ENCODE measurements at regions not wholly inside any gene's neighbourhood (a gene's known extent, or its start where the extent isn't known, plus 50 kb on each side); places are given as distances from the start of the nearest gene placed in this dataset.

DNA sequence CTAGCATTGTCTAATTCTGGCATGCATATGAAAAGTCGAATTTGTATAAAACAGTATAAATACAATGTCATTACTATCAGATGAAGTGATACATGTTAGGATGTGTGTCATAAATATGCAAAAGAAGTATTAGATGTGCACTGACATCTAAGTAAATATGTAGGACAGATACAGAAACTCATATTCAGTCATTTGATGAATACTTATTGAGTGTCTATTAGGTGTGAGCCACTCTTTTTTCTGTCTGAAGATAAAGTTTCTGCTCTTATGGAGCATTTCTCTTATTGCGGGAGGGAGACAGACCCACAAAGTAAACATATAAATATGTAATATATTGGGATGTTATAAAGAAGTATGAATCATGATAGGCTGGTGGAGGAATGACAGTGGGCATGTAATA lies 426.6 kb upstream of the B3GALT2 start:
- DNase-seq (ENCODE audit: low read depth) = no peak

DNA sequence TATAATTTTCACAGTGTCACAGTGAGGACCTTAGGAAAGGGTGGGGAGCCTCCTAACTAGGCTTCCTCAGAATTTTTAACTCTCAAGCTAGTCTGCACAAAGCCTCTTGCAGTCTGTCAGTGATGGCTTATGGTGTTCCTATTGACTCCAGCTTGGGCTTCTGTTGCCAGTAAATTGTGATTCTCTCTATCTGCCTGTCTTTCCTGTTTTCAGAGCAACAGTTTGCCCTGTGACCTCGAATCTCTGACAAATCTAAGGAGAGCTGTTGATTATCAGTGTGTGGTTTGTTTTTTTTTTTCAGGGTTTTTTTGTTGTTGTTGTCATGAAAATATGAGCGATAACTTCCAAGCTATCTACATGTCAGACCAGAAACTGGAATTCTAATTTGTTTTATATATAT lies 423.2 kb upstream of the B3GALT2 start:
- no peak for DNase-seq (ENCODE audit: low read depth)

DNA sequence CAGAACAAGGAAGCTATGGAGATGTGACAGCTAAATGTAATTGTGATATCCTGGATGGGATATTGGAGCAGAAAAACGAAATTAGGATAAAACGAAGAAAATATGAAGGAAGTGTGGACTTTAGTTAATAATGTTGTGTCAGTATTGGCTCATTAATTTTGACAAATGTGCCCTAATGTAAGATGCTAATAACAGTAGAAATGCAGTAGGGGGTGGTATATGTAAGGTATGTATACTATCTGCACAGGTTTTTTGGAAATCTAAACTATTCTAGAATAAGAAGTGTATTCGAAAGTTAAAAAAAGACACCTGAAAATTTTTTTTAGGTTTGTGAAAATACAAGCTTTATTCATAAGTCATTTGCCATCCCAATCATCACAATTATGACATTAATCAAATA lies 421.4 kb upstream of the B3GALT2 start:
- DNase-seq (ENCODE audit: low read depth) = no peak

DNA sequence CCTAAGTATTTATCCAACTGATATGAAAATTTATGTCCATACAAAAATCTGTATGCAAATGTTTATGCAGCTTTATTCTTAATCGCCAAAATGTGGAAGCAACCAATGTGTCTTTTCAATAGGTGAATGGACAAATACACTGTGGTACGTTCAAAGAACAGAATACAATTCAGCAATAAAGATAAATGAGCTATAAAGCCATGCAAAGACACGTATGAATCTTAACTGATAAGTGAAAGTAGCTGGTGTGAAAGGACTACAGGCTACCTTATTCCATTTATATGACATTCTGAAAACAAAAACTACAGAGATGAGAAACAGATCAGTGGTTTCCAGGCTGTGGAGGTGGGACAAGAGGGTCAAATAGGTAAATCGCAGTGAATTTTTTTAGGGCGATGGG lies 419.6 kb upstream of the B3GALT2 start:
- no peak for DNase-seq (ENCODE audit: low read depth)

DNA sequence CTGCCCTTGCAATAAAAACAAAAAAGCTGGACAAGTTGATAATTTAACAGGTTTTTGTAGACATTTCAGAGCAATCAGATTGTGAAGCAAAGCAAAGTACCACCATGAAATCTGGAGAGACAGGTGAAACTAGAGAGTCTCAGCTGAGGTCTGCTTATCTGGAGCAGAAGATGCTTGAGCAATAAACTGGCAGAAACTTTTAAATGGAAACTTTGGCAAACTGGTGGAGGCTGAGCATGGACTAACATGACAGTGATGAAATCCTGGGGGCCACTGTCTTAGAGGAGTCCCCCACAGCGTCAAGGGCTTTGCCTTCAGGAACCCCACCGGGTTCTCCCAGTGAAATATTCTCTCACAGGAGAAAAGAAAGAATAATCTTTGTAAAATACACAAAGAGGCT lies 416.3 kb upstream of the B3GALT2 start:
- DNase-seq (ENCODE audit: low read depth) = no peak

DNA sequence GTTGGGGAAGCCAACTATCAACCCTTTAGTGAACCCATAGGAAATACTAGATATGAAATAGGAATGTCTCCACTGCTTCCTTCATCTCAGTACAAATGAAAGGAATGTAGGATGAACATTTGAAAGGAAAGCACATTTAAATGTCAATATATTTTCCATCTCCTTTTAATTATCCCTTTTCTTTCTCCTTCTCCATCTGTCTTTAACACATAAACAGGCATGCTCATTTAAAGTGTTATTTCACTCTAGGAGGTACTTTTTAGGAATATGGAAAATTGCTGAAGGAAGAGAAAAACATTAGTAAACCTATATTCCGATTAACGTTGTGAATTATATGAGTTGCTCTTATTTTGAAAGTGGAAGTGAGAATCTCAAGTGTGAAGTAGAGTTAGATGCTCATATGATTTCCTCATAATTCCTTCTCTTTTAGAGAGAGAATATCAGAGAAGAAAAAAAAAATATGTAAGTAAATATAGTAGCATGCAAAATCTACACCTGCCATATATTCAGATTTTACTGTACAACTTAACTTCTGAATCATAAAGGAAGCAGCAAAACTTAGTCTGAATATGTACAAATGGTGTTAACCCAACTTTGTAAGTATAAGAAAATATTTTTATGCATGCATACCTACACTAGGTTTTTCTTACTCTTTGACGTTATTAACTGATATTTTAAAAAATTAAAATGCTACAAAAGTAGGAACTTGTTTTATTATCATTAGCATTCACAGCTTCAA lies 406.9 kb upstream of the B3GALT2 start:
- DNase-seq (ENCODE audit: low read depth) = no peak

DNA sequence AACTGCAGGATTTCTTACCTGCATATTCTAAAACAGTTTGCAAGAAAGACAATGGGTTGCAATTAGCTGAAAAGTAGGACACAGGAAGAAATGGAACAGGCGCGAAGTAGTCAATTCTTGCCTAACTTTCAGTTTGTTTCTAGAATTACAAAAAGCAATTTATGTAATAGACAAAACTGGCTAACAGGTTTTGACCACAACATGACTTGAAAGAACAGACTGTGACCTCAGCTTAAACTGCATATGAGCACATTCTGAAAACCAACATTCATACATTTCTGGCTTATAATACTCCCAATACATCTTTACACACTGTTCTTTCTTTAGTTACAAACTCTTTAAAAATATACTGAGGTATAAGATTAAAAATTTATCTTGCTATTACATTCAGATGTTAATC lies 405.9 kb upstream of the B3GALT2 start:
- DNase-seq (ENCODE audit: low read depth) = no peak

DNA sequence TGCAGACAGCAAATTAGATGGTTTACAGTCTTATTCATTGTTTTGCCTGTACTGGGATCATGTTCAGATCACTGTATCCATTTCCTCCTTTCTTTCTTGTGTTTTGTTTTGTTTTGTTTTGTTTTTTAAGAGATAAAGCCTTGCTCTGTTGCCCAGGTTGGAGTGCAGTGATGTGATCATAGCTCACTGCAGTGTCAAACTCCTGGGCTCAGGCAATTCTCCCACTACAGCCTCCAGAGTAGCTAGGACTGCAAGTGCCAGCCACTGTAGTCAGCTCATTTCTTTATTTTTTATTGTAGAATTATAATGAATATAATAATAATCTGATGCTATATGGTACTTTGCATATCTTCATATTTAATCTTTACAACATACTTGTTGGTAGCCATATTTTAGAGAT lies 403.7 kb upstream of the B3GALT2 start:
- DNase-seq (ENCODE audit: low read depth) = no peak

DNA sequence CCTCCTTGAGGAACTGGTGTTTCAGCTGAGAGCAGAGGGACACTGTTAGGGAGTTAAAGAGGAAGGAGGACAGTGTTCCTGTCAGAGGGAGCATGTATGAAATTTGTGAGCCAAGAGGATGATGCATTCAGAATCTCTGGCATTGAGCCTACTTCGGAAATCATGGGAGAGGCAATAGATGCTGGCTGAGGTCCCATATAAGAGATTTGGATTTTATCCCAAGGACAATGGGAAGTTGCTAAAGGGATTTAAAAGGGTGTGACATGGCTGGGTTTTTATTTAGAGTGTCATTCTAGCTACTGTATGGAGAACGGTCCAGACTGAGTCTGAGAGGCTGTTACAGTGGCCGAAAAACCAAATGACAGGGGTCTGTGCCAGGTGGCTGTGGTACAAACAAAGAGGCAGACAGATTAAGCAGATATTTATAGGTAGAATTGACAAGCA lies 403.2 kb upstream of the B3GALT2 start:
- no peak for DNase-seq (ENCODE audit: low read depth)

DNA sequence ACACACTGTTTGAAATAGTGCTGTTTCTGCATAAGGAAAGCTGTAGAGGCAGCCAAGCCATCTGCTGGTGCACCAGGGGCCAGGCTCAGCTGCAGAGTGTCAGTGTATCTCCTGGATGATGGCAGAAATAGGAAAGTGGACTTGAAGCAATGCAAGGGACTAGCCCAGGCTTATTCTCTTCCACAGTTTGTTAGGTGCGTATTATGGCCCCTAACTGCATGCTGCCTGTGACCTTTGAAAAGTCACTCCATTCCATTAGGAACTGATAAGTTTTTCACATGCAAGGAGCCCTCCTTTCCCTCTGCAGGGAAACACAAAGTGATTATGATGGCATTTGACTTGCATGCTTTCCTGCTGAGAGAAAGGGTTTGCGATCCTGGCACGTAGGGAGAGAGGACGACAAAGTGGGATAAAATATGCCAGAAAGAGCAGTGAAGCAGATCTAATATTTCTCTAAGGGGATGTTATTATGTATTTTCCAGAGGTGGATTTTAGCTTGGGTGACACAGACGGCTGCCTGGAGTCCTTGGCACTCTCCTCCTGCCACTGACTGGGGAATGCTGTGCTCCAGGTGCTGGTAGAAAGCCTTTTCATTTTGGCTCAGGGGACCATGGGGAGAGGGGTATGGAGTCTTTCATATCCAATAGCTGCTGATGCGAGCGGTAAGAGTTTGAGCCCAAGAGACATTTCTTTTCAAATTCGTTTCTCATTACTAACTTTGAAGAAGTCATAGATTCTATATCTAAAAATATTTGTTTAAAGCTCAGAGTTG lies 402.1 kb upstream of the B3GALT2 start:
- DNase-seq (ENCODE audit: low read depth) = no peak

DNA sequence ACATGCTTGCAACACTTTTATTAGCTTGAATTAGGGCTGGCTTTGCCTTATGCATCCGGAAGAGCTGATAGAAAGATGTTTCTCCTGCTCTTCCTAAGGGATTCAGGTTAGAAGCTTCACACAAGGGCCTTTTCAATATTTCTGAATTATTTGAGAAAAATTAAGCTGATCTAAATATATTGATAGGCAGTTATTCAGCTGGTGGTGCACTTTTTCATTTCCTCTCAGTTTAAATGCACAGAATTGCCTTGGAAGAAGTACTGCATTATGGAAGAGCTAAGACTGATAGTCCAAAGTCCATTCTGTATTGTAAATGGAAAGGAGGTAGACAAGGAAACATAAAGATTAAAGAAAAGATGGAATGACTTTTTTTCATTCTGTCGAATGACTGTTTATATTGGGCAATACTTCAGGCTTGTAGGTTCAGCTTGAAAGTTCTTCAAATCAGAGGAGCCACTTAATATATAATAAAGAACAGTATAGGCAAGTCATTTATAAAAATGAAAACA lies 398.4 kb upstream of the B3GALT2 start:
- DNase-seq (ENCODE audit: low read depth) = no peak

DNA sequence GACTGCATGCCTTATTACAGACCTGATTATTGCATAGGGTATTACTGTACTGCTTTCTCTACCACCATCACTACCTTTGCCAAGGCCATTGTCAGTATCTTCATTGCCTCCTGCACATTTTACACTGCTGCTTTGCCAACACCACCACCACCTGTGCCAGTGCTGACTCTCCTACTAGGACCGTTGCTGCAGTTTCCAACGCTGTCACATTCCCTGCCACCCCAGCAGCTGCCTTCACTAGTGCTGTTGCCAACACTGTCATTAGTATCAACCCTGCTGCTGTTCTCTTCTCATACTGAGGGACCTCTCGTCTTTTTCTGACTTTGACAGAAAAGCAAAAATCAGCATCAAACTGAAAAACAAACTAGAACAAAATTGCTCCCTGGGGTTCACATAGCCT lies 394.9 kb upstream of the B3GALT2 start:
- no peak for DNase-seq (ENCODE audit: low read depth)

DNA sequence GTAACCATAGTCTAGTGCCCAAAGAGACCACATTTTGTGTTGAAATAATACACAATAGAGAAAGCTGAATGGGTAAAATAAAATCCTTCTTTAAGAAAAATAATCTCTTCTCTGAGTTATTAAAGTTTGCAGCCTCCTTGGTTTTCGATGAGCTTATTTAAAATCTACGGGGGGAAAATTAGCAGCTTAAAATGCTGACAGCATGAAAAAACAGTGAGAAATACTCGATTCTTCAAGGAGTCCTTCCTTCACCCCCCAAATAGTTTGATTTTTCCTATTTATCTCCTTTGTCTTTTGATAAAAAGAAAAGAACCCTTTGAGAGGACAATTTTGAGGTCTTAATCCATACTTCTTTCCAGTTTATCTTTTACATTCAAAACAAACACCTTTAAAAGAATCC lies 394.0 kb upstream of the B3GALT2 start:
- DNase-seq (ENCODE audit: low read depth) = no peak

DNA sequence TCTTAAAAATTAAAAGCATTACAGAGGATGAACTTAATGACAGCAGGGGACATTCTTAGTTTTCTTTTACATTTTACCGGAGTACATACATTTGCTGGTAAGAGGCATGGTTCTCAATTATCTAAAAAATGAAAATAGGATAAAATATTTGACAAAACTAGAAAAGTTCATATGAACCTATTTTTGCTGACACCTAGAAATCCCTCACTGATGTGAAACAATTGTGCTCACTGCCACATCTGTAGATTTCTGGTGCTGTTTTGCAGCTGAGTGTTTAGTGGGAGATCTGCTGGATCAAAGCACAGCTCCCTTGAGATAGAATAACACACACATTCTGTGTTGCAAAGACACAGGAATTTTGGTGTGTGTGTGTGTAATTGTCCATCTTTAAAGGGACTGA lies 392.9 kb upstream of the B3GALT2 start:
- DNase-seq (ENCODE audit: low read depth) = no peak

DNA sequence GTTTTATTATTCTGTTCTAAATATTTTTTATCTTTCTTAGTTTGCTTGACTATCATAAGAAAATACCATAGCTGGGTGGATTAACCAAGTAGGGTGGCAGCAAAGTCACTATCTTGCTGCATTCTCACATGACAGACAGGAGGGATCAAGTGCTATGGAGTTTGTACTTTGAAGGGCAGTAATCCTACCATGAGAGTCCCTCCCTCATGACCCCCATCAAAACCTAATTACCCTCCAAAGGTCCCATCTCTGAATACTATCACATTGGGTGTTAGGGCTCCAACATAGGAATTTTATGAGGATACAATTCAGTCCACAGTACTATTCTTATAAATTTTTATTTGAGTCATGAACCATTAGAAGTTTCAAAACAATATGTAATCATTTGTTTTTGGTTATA lies 388.5 kb upstream of the B3GALT2 start:
- DNase-seq (ENCODE audit: low read depth) = no peak

DNA sequence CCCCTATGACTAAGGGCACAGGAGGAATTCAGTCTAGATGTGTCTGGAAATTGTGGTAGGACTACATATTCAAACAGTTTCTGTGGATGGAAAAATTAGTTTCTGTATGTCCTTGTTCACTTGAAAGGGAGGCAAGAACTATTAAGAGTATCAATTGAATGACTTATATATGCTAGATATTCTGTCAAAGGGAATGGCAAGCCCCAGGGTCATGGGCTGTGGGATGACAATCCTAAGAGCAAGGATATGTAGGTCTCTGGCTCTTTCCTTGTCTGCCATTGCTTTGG lies 383.5 kb upstream of the B3GALT2 start:
- DNase-seq (ENCODE audit: low read depth) = no peak

DNA sequence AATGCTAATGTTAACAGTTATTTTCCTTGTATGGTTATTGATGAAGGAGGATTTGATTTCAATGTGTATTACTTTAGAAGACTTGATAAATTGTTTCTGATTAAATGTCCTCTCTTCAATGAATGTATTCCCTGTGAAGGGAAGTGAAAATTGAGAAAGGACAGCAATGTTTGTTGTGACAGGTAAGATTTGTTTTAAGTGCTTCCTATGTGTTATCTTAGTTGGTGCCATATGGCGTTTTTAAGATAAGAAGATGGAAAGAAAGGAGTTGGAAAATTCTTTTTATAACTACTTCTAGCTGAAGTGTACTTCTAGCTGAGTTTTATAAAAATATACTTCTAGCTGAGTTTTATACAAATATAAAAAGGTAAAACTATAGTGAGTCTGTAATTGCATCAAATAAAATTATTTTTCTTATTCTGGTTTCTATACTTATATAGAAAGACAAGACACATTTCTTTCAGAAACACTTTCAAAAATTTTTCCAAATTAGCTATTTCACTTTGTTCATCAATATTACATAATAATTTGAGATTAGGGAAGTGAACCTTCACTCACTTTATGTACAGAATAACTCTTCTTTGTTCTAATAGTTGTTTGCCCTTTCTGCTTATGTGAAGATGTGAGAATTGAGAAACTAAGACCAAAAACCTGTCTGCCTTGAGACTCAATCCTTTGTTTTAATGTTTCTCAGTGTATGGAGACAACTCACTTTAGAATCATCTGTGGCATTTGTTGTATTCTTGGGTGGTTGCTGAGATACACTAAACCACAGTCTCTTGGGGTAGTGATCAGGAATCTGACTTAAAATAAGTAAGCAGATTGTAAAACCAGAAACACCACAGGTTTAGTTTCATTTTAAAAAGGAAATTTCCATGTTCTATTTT lies 382.9 kb upstream of the B3GALT2 start:
- DNase-seq (ENCODE audit: low read depth) = peak; percentile 33

DNA sequence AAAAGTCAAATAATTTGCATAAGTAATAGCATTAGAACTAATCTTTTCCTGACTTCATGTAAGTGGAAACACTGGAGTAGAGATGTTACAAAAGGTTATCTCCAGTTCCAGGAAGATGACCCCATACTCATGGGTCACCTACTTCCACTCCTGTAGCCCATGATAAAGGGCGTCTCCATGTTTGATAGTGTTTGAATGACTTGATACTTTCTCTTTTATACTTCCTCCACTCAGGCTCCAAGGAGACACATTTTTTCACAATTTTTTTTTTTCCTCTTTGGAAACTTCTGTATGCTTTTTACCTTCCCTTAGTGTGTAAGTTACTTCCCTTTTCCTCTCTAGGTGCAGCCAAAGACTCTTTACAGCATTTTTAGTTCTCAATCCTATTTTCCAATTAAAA lies 382.1 kb upstream of the B3GALT2 start:
- no peak for DNase-seq (ENCODE audit: low read depth)

DNA sequence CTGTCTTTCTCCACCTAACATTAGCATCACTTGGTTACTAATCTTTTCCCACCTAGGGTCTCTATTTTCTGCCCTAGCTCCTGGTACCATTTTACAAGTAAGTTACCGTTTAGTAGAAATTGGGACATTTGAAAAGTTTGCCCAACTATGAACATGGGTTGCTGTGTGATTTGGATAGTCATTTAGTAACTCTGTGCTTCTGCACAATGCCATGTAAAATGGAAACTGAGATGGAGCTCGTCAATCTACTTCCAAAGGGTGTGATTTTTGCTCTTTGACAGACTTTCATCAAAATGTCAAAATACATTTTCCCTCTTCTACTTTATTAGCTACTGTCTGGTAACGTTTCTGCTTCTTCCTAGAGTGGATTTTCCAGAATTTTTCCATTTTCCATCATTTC lies 381.5 kb upstream of the B3GALT2 start:
- no peak for DNase-seq (ENCODE audit: low read depth)

DNA sequence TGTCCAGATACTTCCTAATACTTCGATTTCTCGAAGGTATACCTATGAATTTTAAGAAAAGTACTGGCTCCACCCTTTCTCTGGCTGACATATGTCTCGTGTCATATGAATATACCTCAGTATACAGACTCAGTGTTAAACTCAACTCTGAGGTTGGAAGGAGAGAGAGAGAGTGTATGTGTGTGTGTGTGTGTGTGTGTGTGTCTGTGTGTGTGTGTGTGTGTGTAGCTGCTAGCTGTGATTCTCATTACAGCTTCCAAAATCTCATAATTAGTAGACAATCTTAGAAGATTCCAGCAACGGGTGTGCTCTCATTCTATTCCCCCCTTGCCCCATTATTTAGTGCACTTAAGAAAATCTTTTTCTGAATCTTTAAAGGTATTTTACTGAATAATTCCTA lies 380.3 kb upstream of the B3GALT2 start:
- DNase-seq (ENCODE audit: low read depth) = no peak

DNA sequence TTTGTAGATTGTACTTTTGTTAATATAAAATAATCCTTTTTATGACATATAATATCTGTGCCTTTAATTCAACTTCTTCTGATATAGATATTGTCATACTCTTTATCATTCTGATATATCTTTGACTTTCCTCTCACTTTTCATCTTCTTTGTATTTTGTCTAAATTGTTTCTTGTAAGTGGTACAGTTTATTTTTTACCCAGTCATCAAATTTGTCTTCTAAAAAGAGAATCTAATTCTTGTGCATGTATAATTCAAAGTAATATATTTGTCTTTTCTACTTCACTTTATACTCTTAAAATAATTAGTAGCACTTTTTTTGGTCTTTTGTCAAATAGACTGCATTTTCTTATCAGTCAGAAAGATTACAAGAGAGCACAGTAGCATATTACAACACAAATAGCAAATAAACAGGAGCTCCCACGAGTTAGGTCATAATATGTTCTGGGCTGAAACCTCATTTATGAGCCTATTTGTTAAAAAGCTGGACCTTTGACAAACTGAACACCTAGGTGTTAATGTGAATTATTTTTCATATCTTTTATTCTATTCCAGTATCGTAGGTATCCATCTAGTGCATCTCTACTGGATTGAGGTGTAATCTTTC lies 379.7 kb upstream of the B3GALT2 start:
- DNase-seq (ENCODE audit: low read depth) = no peak

DNA sequence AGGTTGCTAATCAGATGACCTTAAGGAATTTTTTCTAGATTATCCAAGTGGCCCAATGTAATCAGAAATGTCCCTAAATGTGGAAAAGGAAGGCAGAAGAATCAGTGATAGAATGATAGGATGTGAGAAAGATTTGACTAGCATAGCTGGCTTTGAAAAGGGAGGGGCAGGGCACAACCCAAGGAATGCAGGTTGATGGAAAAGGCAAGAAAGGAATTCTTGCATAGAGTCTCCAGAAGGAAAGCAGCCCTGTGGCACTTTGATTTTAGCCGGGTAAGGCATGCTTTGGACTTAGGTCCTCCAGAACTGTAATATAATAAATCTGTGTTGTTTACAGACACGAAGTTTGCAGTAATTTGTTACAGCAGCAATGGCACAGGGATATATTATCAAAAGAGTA lies 375.7 kb upstream of the B3GALT2 start:
- DNase-seq (ENCODE audit: low read depth) = no peak

All from HS-27A (cell line).